Right atrium auricular region (tissue), 2 donors: ENCODE measurements at regions not wholly inside any gene's neighbourhood (a gene's known extent, or its start where the extent isn't known, plus 50 kb on each side); places are given as distances from the start of the nearest gene placed in this dataset.

Source experiments
- DNase-seq: peaks from one replicate; pipeline ENCODE4 v3.0.0-alpha.2; 2019; ENCODE audit warnings: low spot score
- H3K27ac ChIP-seq, 2 donors: fragments of 200-600 bp; sonication (generic); 1 replicate in 1 of 2; 2 replicates in 1 of 2; pipeline ENCODE4 v1.5.1; 2016 to 2019
- H3K27me3 ChIP-seq, 2 donors: fragments of 200-600 bp; sonication (generic); one replicate each; pipeline versions ENCODE4 v1.5.1 to v1.6.0; 2017 to 2019
- H3K36me3 ChIP-seq: fragments of 200-600 bp; sonication (generic); one replicate; pipeline ENCODE4 v1.5.1; 2016
- H3K4me1 ChIP-seq, 2 donors: fragments of 200-600 bp; sonication (generic); one replicate each; pipeline versions ENCODE4 v1.5.1 to v1.6.0; 2017 to 2019
- H3K4me3 ChIP-seq, 2 donors: fragments of 200-600 bp; sonication (generic); 1 replicate in 1 of 2; 2 replicates in 1 of 2; pipeline ENCODE4 v1.5.1; 2017 to 2019; ENCODE audit warnings: mild to moderate bottlenecking in 1 of 2, moderate library complexity in 1 of 2
- H3K9me3 ChIP-seq, 2 donors: fragments of 200-600 bp; sonication (generic); one replicate each; pipeline ENCODE4 v1.5.1; 2019
- TF ChIP-seq, protein P1 (sequence below), 2 donors: fragments of 200-600 bp; sonication (generic); IDR thresholded peaks; one replicate each; pipeline ENCODE4 v1.5.1; 2019; ENCODE audit warnings: antibody characterized with exemption in 2 of 2

DNA sequence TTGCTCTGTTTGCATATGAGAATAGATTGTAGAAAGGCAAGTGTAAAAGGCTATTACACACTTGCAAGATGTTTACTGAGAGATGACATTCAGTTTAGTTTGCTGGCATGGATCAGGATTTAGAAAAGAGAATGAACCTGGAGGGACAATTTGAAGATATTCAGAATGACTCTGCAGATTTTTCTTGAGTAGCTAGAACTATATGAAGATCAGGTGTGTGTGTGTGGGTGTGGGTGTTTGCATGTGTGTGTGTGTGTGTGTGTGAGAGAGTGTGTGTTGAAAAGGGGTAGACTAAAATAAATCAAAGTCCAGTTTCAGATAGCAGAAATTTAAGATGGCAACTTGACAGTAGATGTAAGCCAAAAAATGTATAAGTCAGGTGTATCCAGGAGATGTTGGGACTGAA lies 74.0 kb upstream of the ANXA1 start:
- Histone ChIP-seq H3K9me3 (no peaks in the 10 kb centered on the region), H3K4me1 (no peaks in the 10 kb centered on the region), H3K36me3 (no peaks in the 10 kb centered on the region), H3K27ac (no peak overlapping the region), H3K4me3 (no peak overlapping the region), H3K27me3 (no peaks in the 10 kb centered on the region)
- TF ChIP-seq, protein P1, sequence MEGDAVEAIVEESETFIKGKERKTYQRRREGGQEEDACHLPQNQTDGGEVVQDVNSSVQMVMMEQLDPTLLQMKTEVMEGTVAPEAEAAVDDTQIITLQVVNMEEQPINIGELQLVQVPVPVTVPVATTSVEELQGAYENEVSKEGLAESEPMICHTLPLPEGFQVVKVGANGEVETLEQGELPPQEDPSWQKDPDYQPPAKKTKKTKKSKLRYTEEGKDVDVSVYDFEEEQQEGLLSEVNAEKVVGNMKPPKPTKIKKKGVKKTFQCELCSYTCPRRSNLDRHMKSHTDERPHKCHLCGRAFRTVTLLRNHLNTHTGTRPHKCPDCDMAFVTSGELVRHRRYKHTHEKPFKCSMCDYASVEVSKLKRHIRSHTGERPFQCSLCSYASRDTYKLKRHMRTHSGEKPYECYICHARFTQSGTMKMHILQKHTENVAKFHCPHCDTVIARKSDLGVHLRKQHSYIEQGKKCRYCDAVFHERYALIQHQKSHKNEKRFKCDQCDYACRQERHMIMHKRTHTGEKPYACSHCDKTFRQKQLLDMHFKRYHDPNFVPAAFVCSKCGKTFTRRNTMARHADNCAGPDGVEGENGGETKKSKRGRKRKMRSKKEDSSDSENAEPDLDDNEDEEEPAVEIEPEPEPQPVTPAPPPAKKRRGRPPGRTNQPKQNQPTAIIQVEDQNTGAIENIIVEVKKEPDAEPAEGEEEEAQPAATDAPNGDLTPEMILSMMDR (IDR thresholded peaks at IDR 0.05), result no peak
- DNase-seq, result no peak

DNA sequence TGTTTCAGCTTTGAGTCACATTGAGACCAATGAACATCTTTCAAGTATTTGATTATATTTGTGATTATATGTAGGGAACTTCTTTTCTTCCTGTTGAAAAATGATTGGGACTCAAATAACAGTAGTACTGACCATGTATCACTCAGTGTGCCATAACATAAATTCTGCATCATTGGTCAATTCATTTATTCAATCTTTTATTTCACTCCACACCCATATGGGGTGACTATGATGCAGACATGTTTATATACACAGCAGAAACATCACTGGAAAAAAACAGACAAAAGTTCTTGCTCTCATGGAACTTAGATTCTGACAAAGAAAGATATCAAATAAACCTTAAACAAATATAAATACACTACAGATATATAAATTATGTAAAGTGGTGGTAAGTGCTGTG lies 74.7 kb upstream of the ANXA1 start:
- TF ChIP-seq, protein P1 (IDR thresholded peaks at IDR 0.05), result no peak
- Histone ChIP-seq H3K27ac (no peak overlapping the region), H3K9me3 (no peaks in the 10 kb centered on the region), H3K36me3 (no peaks in the 10 kb centered on the region), H3K4me1 (no peaks in the 10 kb centered on the region), H3K27me3 (no peaks in the 10 kb centered on the region), H3K4me3 (no peak overlapping the region)
- no peak for DNase-seq

DNA sequence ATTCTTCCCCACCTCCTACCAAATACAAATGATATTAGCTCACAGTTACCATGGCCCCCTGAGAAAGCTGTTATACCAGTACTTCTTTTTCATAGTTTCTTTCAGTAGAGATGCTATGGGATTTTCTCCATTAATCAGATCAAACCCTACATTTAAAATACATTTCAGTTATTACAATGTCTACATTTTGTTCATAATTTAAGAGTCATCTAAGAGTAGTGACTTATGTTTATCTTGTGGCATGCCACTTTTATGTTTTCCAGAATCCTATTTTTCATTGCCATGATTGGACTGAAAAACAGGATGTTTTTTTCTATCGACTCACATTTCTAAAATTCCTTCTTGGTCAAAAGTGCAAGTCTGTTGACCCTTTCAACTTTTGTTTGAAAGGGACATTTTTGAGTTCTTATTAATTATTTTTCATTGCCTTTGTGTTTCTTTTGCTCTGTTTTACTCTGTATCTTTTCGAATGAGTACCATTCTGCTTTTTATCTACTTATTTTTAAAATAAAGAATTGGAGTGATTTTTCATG lies 77.4 kb upstream of the ANXA1 start:
- H3K27ac ChIP-seq, result no peak overlapping the region
- no peaks in the 10 kb centered on the region for H3K4me1 ChIP-seq
- DNase-seq, result no peak
- H3K36me3 ChIP-seq, result no peaks in the 10 kb centered on the region
- no peaks in the 10 kb centered on the region for H3K9me3 ChIP-seq
- no peaks in the 10 kb centered on the region for H3K27me3 ChIP-seq
- TF ChIP-seq, protein P1 (IDR thresholded peaks at IDR 0.05), result no peak
- no peak overlapping the region for H3K4me3 ChIP-seq

DNA sequence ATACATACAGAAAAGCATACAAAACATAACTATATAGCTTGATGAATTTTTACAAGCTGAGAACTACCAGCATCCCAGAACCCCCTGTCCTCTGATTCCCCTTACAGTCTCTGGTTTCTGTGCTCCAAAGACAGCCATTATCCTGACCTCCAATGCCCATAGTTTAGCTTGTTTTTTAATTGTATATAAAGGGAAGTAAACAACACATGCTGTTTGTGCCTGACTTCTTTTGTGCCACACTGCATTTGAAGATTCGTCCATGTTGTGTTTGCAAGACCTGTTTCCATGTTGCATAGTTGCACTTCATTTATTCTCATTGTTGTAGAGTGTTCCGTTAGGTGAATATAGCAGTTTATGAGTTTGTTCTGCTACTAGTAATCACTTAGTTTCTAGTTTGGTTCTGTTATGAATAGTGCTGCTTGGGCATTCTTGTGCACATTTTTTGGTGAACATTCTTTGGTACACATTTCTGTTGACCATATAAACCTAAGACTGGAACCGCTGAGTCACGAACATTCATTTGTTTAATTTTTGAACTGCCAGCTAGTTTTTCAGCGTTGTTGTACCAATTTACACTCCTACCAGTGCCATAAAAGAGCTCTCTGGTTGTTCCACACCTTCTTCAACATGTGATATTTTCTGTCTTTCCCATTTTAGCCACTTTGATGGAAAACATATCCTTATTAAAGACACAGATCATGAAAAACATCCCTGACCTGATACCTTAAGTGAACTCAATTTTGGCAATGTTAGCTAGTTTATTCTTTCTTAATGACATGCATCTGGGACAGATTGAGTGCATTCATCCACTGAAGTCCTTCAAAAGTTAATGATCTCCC lies 78.1 kb upstream of the ANXA1 start:
- H3K27ac ChIP-seq, result no peak overlapping the region

DNA sequence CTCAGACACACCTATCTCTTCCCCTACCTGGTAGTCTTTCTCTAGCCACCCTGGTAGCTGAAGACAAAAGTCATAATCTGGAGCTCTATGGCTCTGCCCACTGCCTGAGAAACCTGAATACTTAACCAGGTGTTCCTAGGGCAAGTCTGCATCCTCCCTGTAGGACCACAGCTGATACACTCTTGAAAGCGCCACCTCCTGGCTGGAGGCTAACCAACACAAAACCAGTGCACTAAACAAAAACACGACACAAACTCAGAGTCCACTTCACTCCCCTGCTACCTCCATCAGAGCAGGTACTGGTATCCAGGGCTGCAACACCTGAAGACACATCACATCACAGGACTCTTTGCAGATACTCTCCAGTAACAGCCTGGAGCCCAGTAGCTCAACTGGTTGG lies 84.6 kb upstream of the ANXA1 start:
- H3K9me3 ChIP-seq, result no peaks in the 10 kb centered on the region
- no peak overlapping the region for H3K27ac ChIP-seq
- no peaks in the 10 kb centered on the region for H3K4me1 ChIP-seq
- TF ChIP-seq, protein P1 (IDR thresholded peaks at IDR 0.05), result no peak
- no peak overlapping the region for H3K4me3 ChIP-seq
- no peaks in the 10 kb centered on the region for H3K36me3 ChIP-seq
- DNase-seq, result no peak
- no peaks in the 10 kb centered on the region for H3K27me3 ChIP-seq

More for the DNA sequence above, 78.1 kb upstream of the ANXA1 start:
- Histone ChIP-seq H3K9me3 (no peaks in the 10 kb centered on the region), H3K36me3 (no peaks in the 10 kb centered on the region), H3K4me3 (no peak overlapping the region), H3K27me3 (no peaks in the 10 kb centered on the region), H3K4me1 (no peaks in the 10 kb centered on the region)
- no peak for DNase-seq
- TF ChIP-seq, protein P1 (IDR thresholded peaks at IDR 0.05), result no peak
